RWPE2 (cell line): ENCODE measurements at regions not wholly inside any gene's neighbourhood (a gene's known extent, or its start where the extent isn't known, plus 50 kb on each side); places are given as distances from the start of the nearest gene placed in this dataset.

ENCODE experiments used
- ATAC-seq: fragments of 200-7000 bp; cut with Tn5 transposase; 3 replicates; pipeline ENCODE4 v1.9.1; 2021; ENCODE audit warnings: low read depth
- DNase-seq: peaks from one replicate; pipeline ENCODE4 v3.0.0-alpha.2; 2020; ENCODE audit warnings: low spot score
- H3K27ac ChIP-seq: fragments of 450-650 bp; 2 replicates; pipeline ENCODE4 v1.5.1; 2017; ENCODE audit warnings: mild to moderate bottlenecking; ENCODE audit not compliant: poor library complexity, severe bottlenecking
- H3K27me3 ChIP-seq: fragments of 250-450 bp; sonication (Bioruptor Pico); 2 replicates; pipeline ENCODE4 v1.5.1; 2021; ENCODE audit warnings: mild to moderate bottlenecking, moderate library complexity; ENCODE audit not compliant: insufficient read depth, poor library complexity, severe bottlenecking
- H3K36me3 ChIP-seq: fragments of 250-450 bp; sonication (Bioruptor Pico); 2 replicates; pipeline ENCODE4 v1.5.1; 2020; ENCODE audit warnings: low read depth, mild to moderate bottlenecking, moderate library complexity
- H3K4me1 ChIP-seq: fragments of 250-450 bp; sonication (Bioruptor Pico); 2 replicates; pipeline ENCODE4 v1.5.1; 2021; ENCODE audit warnings: mild to moderate bottlenecking, moderate library complexity; ENCODE audit not compliant: insufficient read depth, poor library complexity, severe bottlenecking
- H3K4me3 ChIP-seq: fragments of 250-450 bp; sonication (Bioruptor Pico); 2 replicates; pipeline ENCODE4 v1.5.1; 2021; ENCODE audit warnings: mild to moderate bottlenecking, moderate library complexity; ENCODE audit not compliant: severe bottlenecking
- H3K9me3 ChIP-seq: fragments of 250-450 bp; sonication (Bioruptor Pico); 2 replicates; pipeline ENCODE4 v1.5.1; 2021; ENCODE audit warnings: mild to moderate bottlenecking, moderate library complexity; ENCODE audit not compliant: severe bottlenecking
- TF ChIP-seq, protein P1 (sequence below): fragments of 450-650 bp; IDR thresholded peaks from one replicate; pipeline ENCODE4 v1.5.1; 2017; ENCODE audit warnings: mild to moderate bottlenecking, moderate library complexity; ENCODE audit not compliant: poor library complexity, severe bottlenecking

- H3K9me3 ChIP-seq = peaks cover 11% of the 10 kb centered on the region
- ATAC-seq (no peak), DNase-seq (no peak)
- H3K36me3 ChIP-seq = no peaks in the 10 kb centered on the region
- H3K4me3 ChIP-seq = no peak overlapping the region
- TF ChIP-seq, protein P1, sequence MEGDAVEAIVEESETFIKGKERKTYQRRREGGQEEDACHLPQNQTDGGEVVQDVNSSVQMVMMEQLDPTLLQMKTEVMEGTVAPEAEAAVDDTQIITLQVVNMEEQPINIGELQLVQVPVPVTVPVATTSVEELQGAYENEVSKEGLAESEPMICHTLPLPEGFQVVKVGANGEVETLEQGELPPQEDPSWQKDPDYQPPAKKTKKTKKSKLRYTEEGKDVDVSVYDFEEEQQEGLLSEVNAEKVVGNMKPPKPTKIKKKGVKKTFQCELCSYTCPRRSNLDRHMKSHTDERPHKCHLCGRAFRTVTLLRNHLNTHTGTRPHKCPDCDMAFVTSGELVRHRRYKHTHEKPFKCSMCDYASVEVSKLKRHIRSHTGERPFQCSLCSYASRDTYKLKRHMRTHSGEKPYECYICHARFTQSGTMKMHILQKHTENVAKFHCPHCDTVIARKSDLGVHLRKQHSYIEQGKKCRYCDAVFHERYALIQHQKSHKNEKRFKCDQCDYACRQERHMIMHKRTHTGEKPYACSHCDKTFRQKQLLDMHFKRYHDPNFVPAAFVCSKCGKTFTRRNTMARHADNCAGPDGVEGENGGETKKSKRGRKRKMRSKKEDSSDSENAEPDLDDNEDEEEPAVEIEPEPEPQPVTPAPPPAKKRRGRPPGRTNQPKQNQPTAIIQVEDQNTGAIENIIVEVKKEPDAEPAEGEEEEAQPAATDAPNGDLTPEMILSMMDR = no peak
- H3K4me1 ChIP-seq = no peaks in the 10 kb centered on the region
- no peak overlapping the region for H3K27ac ChIP-seq
- H3K27me3 ChIP-seq = no peaks in the 10 kb centered on the region
These were observed 64.5 kb downstream of the COPS8 start for GRCh38 chr2:237150186-237150585.

DNA sequence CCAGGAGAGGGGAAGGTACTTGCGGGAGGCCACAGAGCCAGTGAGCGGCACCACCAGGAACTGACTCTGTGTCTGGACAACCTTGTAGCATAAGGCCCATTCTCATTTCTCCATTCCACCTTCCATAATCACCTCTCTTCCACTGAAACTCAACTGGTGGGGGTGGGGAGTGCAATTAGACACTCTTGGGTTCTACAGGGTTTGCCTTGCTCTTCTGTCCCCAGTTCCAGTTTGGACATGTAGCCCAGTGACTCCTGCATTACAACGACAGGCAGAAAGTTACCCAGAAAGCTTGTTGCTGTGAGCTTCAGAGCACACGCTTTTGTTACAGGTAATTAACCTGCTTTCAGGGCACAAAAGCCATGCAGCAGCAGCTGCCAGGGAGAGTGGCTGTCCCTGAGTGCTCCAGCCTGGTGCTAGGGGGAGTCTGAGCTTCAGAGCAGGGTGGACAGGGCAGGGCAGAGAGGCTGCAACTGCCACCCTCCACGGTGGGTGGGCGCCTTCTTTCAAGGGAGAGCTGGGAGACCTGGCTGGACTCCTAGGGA is 65.2 kb downstream of the COPS8 start:
- TF ChIP-seq, protein P1 = no peak
- Histone ChIP-seq H3K27me3 (no peaks in the 10 kb centered on the region), H3K27ac (no peak overlapping the region), H3K4me3 (no peak overlapping the region), H3K4me1 (no peaks in the 10 kb centered on the region), H3K9me3 (peaks cover 11% of the 10 kb centered on the region), H3K36me3 (no peaks in the 10 kb centered on the region)
- ATAC-seq (no peak), DNase-seq (no peak)

GRCh38 chr2:237152361-237152760 is 66.7 kb downstream of the COPS8 start:
- Histone ChIP-seq H3K4me1 (no peaks in the 10 kb centered on the region), H3K4me3 (no peak overlapping the region), H3K9me3 (peaks cover 4% of the 10 kb centered on the region), H3K36me3 (no peaks in the 10 kb centered on the region), H3K27me3 (no peaks in the 10 kb centered on the region), H3K27ac (no peak overlapping the region)
- no peak for ATAC-seq
- no peak for DNase-seq
- TF ChIP-seq, protein P1 = no peak

DNA sequence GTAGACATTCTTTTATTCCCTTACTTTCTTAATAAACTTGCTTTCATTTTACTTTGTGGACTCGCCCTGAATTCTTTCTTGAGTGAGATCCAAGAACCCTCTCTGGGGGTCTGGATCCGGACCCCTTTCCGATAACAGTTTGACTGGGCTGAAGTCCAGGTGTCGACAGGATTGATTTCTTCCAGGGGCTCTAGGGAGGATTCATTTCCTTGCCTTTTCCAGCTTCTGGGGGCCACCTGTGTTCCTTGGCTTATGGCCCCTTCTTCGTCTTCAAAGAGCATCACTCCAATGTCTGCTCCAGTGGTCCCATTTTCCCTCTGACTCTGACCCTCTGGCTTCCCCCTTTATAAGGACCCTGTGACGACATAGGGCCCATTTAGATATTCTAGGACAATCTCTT is 67.5 kb downstream of the COPS8 start:
- no peak for DNase-seq
- Histone ChIP-seq H3K27ac (no peak overlapping the region), H3K4me3 (no peak overlapping the region), H3K9me3 (no peaks in the 10 kb centered on the region), H3K36me3 (no peaks in the 10 kb centered on the region), H3K4me1 (no peaks in the 10 kb centered on the region), H3K27me3 (no peaks in the 10 kb centered on the region)
- TF ChIP-seq, protein P1 = no peak
- ATAC-seq = no peak

GRCh38 chr2:237154082-237154638 is 68.5 kb downstream of the COPS8 start:
- Histone ChIP-seq H3K27me3 (no peaks in the 10 kb centered on the region), H3K9me3 (no peaks in the 10 kb centered on the region)
- no peak for DNase-seq

More at GRCh38 chr2:237154082-237154638, 68.5 kb downstream of the COPS8 start:
- TF ChIP-seq, protein P1 = peak; percentile 78
- Histone ChIP-seq H3K27ac (no peak overlapping the region), H3K4me3 (no peak overlapping the region), H3K4me1 (no peaks in the 10 kb centered on the region), H3K36me3 (no peaks in the 10 kb centered on the region)
- ATAC-seq = no peak
